Cardiac fibroblast (primary cell): ENCODE measurements at regions not wholly inside any gene's neighbourhood (a gene's known extent, or its start where the extent isn't known, plus 50 kb on each side); places are given as distances from the start of the nearest gene placed in this dataset.
"Not testable (repeated sequence)": the region's sequence is repeated elsewhere in the genome, so short reads cannot be mapped to it uniquely, and the experiment has no call there.

Experiments
- DNase-seq, 2 donors: peaks; one replicate each; pipeline versions ENCODE4 v3.0.0 to v3.0.0-alpha.2; 2010; ENCODE audit warnings: low read depth in 2 of 2
- H3K4me3 ChIP-seq, 2 donors: replicated peaks in 1 of 2; 1 replicate in 1 of 2; 2 replicates in 1 of 2; pipeline ENCODE4 v1.5.1; 2011; ENCODE audit warnings: low read depth in 2 of 2, low read length in 2 of 2, mild to moderate bottlenecking in 2 of 2, moderate library complexity in 1 of 2
- TF ChIP-seq, protein P1 (sequence below): IDR thresholded peaks from one replicate; pipeline ENCODE4 v1.5.1; 2011; ENCODE audit warnings: low read depth, mild to moderate bottlenecking, low read length, inconsistent platforms

DNA sequence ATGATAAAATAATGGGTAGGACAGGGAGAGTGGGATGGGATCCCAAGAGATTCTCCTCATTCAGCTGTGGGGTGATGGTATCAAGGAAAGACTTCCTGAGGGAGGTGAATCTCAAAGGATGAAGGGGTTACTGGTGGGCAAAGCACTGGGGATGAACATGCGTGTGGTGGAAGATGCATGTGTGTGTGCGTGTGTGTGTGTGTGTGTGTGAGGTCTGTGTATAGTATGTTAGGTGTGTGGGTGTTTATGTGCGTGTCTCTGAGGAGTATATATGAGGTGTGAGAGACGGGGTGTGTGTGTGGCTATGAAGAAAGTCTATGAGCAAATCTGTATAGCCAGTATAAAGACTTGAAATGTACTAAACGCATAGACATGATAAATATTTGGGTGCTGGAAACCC, 220.0 kb upstream of the MYLIP start:
- TF ChIP-seq, protein P1, sequence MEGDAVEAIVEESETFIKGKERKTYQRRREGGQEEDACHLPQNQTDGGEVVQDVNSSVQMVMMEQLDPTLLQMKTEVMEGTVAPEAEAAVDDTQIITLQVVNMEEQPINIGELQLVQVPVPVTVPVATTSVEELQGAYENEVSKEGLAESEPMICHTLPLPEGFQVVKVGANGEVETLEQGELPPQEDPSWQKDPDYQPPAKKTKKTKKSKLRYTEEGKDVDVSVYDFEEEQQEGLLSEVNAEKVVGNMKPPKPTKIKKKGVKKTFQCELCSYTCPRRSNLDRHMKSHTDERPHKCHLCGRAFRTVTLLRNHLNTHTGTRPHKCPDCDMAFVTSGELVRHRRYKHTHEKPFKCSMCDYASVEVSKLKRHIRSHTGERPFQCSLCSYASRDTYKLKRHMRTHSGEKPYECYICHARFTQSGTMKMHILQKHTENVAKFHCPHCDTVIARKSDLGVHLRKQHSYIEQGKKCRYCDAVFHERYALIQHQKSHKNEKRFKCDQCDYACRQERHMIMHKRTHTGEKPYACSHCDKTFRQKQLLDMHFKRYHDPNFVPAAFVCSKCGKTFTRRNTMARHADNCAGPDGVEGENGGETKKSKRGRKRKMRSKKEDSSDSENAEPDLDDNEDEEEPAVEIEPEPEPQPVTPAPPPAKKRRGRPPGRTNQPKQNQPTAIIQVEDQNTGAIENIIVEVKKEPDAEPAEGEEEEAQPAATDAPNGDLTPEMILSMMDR: no peak

GRCh38 chr6:15907914-15908518, 220.9 kb upstream of the MYLIP start:
- DNase-seq: no peak
- H3K4me3 ChIP-seq: no peak overlapping the region
- TF ChIP-seq, protein P1: no peak

More for the DNA sequence above, 220.0 kb upstream of the MYLIP start:
- H3K4me3 ChIP-seq: no peak overlapping the region
- no peak for DNase-seq

DNA sequence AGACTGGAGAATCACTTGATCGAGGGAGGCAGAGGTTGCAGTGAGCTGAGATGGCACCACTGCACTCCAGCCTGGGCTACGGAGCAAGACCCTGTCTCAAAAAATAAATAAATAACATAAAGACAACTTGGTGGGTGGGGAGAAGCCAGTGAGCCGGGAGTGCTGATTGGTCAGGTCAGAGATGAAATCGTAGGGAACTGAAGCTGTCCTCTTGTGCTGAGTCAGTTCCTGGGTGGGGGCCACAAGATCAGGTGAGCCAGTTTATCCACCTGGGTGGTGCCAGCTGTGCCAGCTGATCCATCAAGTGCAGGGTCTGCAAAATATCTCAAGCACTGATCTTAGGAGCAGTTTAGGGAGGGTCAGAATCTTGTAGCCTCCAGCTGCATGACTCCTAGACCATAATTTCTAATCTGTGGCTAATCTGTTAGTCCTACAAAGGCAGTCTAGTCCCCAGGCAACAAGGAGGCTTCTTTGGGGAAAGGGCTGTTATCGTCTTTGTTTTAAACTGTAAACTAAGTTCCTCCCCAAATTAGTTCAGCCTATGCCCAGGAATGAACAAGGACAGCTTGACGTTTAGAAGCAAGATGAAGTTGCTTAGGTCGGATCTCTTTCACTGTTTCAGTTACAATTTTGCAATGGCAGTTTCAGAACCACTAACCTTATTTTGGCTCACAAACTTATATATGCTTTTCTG, 221.5 kb upstream of the MYLIP start:
- not testable (repeated sequence) for H3K4me3 ChIP-seq, DNase-seq

- H3K4me3 ChIP-seq: no peak overlapping the region
- TF ChIP-seq, protein P1: no peak
- no peak for DNase-seq
Measured at GRCh38 chr6:15906420-15907016, 222.4 kb upstream of the MYLIP start.

DNA sequence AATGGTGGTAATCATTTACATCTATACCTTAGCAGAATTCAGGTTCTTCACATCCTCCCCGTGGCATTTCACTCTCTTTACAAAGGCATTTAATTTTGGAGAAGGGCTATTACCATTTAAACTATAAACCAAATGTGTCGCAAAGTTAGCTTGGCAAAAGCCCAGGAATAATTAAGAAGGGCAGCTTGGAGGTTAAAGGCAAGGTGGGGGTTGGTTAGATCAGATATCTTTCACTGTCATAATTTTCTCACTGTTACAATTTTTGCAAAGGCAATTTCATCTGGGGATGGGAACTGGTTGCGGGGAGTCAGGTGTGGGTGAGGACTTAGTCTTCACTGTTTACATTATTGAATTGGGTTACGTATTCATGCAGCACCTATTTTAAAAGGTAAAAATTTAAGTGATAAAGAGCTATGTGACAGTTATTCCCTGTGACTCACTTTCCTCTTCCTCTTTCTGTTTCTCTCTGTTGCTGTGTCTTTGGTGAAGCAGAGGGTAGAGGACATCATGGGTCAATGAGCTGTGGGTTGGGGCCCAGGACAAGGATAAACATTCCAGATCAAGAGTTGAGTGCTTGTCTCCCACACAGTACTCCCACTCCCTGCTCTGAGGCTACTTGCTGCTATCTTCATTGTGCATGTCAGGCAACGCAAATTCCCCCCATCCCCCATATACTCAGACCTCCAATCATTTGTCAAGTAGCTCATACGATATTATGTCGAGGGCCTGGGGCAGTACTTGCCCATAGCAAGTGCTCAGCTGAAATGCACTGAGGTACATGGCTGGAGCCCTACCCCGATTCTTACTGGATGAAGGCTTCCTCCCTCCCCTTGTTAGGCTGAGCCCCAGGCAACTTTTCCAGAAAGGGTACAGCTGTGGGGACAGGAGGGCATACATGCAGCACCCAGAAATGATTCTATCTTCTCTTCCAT, 223.1 kb upstream of the MYLIP start:
- no peak overlapping the region for H3K4me3 ChIP-seq
- no peak for DNase-seq
- TF ChIP-seq, protein P1: no peak

DNA sequence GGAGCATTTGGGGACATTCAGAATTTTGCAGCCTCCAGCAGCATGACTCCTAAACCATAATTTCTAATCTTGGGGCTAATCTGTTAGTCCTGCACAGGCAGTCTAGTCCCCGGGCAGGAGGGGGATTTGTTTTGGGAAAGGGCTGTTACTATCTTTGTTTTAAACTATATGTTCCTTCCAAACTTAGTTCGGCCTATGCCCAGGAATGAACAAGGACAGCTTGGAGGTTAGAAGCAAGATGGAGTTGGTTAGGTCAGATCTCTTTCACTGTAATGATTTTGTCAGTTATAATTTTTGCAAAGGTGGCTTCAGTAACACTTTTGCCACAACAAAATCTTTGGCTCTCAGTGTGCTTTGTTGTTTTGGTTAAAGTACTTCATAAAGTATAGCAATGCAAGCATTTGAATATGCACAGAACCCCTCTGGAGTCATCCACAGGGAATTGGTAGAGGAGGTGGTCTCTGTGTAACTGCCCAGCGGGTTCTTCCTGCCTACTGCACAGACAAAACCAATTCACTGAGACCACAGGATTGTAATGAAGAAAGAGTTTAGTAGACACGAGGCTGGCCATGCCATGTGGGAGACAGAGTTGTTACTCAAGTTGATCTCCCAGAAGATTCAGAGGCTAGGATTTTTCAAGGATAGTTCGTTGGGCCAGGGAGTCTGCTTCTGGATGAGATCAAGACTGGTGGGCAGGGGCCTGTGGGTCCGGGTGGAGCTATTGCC, 224.1 kb upstream of the MYLIP start:
- no peak overlapping the region for H3K4me3 ChIP-seq
- TF ChIP-seq, protein P1: no peak

More for the DNA sequence above, 224.1 kb upstream of the MYLIP start:
- no peak for DNase-seq
